ENCODE measurements at regions not wholly inside any gene's neighbourhood (a gene's known extent, or its start where the extent isn't known, plus 50 kb on each side); places are given as distances from the start of the nearest gene placed in this dataset.

- Mint-ChIP-seq H3K4me1 (peaks cover 4 to 5% of the 10 kb centered on the region in 2 donors), H3K9me3 (no peaks in the 10 kb centered on the region), H3K27ac (no peak overlapping the region), H3K27me3 (ENCODE audit: low read depth in 3 of 3) (peaks cover 2 to 6% (median 6%) of the 10 kb centered on the region in 3 donors), H3K36me3 (no peaks in the 10 kb centered on the region), H3K4me3 (no peak overlapping the region)
- no peak for DNase-seq
These were observed 87.6 kb downstream of the ERMARD start for GRCh38 chr6:169839029-169839481.

GRCh38 chr6:169838346-169839028 lies 87.1 kb downstream of the ERMARD start:
- Mint-ChIP-seq H3K36me3 (no peaks in the 10 kb centered on the region), H3K27ac (no peak overlapping the region), H3K9me3 (no peaks in the 10 kb centered on the region), H3K4me3 (no peak overlapping the region), H3K4me1 (peaks cover 4 to 9% of the 10 kb centered on the region in 2 donors), H3K27me3 (ENCODE audit: low read depth in 3 of 3) (peaks cover 6 to 7% (median 6%) of the 10 kb centered on the region in 3 donors)
- DNase-seq, result no peak

- H3K9me3 Mint-ChIP-seq, result no peaks in the 10 kb centered on the region
- no peak for DNase-seq
- H3K27me3 Mint-ChIP-seq (ENCODE audit: low read depth in 3 of 3), result peaks cover 6 to 7% (median 7%) of the 10 kb centered on the region in 3 donors
- H3K27ac Mint-ChIP-seq, result no peak overlapping the region
- H3K36me3 Mint-ChIP-seq, result no peaks in the 10 kb centered on the region
- no peak overlapping the region for H3K4me3 Mint-ChIP-seq
- peaks cover 4 to 9% of the 10 kb centered on the region in 2 donors for H3K4me1 Mint-ChIP-seq
These were observed 86.3 kb downstream of the ERMARD start for GRCh38 chr6:169837529-169838250.

- peaks cover 8 to 16% of the 10 kb centered on the region in 2 donors for H3K4me1 Mint-ChIP-seq
- H3K27ac Mint-ChIP-seq, result no peak overlapping the region
- peaks cover 0 to 2% (median 0%) of the 10 kb centered on the region in 6 donors for H3K9me3 Mint-ChIP-seq
- peaks cover 9 to 11% (median 11%) of the 10 kb centered on the region in 3 donors for H3K27me3 Mint-ChIP-seq (ENCODE audit: low read depth in 3 of 3)
- DNase-seq, result no peak
- peaks cover 0 to 3% (median 0%) of the 10 kb centered on the region in 3 donors for H3K36me3 Mint-ChIP-seq
- H3K4me3 Mint-ChIP-seq, result no peak overlapping the region
These were observed 81.9 kb downstream of the ERMARD start for GRCh38 chr6:169833258-169833794.

- Mint-ChIP-seq H3K9me3 (peaks cover 0 to 2% (median 0%) of the 10 kb centered on the region in 6 donors), H3K4me3 (no peak overlapping the region), H3K27ac (no peak overlapping the region), H3K36me3 (peaks cover 0 to 3% (median 0%) of the 10 kb centered on the region in 3 donors), H3K27me3 (ENCODE audit: low read depth in 3 of 3) (peaks cover 11 to 18% (median 15%) of the 10 kb centered on the region in 3 donors), H3K4me1 (peaks cover 8 to 16% of the 10 kb centered on the region in 2 donors)
- DNase-seq, result no peak
These were observed 81.0 kb downstream of the ERMARD start for GRCh38 chr6:169832247-169832948.

GRCh38 chr6:169831450-169832246 lies 80.2 kb downstream of the ERMARD start:
- Mint-ChIP-seq H3K27me3 (ENCODE audit: low read depth in 3 of 3) (peaks cover 13 to 25% (median 15%) of the 10 kb centered on the region in 3 donors), H3K27ac (no peak overlapping the region), H3K36me3 (peaks cover 4 to 9% (median 4%) of the 10 kb centered on the region in 3 donors), H3K9me3 (peaks cover 0 to 2% (median under 1%) of the 10 kb centered on the region in 6 donors), H3K4me3 (no peak overlapping the region), H3K4me1 (peaks cover 8 to 16% of the 10 kb centered on the region in 2 donors)
- peak; percentile 61 to 70 (median 70) for DNase-seq

All from immature natural killer cell (primary cell).